Fibroblast of peridontal ligament (primary cell): ENCODE measurements at regions not wholly inside any gene's neighbourhood (a gene's known extent, or its start where the extent isn't known, plus 50 kb on each side); places are given as distances from the start of the nearest gene placed in this dataset.
"Not testable (repeated sequence)": the region's sequence is repeated elsewhere in the genome, so short reads cannot be mapped to it uniquely, and the experiment has no call there.

Source experiments
- DNase-seq: peaks from one replicate; pipeline ENCODE4 v3.0.0-alpha.2; 2010; ENCODE audit errors: extremely low read depth

DNA sequence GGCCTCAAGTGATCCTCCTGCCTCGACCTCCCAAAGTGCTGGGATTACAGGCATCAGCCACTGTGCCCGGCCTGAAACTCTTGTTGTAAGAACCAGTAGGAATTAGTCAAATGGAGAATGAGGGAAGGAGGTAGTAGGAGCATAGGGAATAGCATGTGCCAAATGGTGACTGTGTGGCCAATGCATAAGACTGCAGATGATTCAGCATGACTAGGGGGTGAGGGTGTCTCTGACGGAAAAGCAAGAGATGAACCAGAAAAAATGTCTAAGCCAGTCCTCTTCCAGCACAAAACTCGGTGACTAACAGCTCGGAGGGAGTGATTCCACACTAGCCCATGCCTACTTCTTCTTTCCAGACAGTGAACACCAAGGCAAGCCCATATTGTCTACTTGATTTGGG lies 58.2 kb upstream of the DUSP21 start:
- DNase-seq, result peak; percentile 81

DNA sequence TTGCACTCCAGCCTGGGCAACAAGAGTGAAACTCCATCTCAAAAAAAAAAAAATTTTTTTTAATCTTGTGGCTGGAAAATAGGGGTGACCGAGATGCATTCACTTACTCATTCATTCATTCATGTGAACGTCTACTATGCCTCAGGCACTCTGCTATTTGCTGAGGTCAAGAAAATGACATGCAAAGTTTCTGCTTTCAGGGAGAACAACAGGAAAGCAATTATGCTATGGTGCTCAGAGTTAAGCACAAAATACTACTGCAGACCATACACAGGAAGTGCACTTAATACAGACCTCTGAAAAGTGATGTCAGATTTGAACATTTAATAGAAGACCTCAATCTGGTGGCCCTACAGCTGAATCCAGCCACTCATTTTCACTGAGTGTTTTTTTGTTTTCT lies 59.6 kb upstream of the DUSP21 start:
- peak; percentile 15 for DNase-seq

DNA sequence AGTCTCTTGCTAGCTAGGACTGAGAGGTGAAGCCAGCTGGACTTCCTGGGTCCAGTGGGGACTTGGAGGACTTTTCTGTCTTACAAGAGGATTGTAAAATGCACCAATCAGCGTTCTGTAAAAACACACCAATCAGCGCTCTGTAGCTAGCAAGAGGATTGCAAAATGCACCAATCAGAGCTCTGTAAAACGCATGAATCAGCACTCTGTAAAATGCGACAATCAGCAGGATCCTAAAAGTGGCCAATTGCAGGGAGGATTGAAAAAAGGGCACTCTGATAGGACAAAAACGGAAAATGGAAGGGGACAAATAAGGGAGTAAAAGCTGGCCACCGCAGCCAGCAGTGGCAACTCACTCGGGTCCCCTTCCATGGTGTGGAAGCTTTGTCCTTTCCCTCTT lies 65.6 kb upstream of the DUSP21 start:
- no peak for DNase-seq

DNA sequence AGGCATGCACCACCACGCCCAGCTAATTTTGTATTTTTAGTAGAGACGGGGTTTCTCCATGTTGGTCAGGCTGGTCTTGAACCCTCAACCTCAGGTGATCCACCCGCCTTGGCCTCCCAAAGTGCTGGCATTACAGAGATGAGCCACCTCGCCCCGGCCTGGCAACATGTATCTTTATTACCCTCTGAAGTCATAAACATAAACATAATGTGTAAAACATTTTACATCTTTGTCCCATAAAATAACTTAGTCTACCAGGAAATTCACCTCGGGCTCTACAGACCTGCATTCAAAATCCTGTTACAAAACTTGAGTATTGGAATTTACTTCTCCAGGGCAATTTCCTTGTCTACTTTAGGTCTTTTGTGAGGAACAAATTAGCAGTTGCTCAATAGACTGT lies 68.1 kb upstream of the DUSP21 start:
- no peak for DNase-seq

DNA sequence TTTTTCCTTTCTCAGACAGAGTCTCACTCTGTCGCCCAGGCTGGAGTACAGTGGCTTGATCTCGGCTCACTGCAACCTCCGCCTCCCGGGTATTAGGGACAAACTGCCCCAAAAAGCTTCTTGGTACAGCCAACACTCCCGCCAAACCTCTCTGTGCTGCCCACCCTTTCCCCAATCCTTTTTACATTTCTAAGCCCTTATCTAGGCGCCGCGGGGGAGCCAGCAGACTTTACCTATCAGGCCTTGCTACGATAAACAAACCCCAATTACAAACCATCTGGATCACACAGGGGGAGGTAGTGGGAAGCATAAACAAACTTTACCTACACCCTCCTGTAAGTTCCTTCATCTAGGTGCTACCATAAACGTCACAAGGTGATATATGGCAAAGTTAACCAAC lies 69.8 kb upstream of the DUSP21 start:
- DNase-seq, result not testable (repeated sequence)

DNA sequence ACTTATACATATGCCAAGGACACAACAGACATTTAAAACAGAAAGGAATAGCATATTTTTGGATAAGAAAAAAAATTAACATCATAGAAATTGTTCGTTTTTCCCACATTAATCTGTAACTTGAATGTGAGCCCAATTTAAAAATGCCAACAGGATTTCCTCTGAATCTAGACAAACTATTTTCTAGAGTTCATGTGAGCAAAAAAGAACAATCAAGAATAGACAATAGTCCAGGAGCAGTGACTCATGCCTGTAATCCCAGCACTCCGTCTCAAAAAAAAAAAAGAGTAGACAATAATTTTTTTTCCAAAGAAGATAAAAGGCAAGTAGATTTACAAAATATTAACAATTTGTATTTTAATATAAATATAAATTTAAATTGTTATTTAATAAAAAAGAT lies 73.7 kb upstream of the DUSP21 start:
- no peak for DNase-seq

DNA sequence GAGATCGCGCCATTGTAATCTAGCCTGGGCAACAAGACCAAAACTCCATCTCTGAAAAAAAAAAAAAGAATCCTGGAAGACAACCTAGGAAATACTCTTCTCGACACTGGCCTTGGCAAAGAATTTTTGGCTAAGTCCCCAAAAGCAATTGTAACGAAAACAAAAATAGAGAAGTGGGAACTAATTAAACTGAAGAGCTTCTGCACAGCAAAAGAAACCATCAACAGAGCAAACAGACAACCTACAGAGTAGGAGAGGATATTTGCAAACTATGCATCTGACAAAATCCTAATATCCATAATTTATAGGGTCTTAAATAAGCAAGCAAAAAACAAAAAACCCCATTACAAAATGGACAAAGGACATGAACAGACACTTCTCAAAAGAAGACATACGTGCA lies 76.5 kb upstream of the DUSP21 start:
- DNase-seq, result no peak

DNA sequence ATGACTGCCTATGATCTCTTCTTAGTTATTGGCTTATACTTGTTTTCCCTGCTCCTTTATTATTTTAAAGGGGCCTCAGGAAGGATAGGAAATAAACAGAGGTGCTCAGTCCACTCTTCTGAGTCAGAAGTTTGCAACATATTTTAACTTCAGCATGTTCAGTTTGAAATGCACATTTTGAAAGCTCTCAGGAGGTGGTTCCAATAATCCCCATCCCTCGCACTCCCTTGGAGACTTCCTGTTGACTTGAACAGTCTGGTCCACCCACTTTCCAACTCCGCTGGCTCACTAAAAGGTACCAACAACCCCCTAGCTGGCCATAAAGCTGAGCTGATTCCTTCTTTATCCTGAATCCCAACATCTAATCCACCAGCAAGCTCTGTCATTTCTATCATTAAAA lies 78.3 kb upstream of the DUSP21 start:
- DNase-seq, result no peak

DNA sequence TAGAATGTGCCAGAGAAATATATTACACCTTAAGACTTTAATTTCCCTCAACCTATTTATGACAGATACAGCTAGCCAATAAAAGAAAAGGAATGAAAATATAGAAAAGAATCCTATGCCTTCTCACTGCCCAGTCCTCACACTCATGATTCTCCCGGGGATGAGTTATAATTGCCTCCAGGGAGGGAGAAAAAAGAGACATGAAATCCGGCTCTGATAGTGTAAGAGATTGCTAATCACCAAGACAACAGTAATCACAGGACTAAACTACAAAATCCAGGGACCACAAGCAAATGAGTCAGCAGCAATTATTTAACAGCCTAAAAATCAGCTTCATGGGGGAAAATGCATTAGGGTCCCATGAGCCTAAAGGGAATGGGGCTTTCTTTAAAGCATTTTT lies 95.9 kb upstream of the DUSP21 start:
- peak; percentile 40 for DNase-seq

DNA sequence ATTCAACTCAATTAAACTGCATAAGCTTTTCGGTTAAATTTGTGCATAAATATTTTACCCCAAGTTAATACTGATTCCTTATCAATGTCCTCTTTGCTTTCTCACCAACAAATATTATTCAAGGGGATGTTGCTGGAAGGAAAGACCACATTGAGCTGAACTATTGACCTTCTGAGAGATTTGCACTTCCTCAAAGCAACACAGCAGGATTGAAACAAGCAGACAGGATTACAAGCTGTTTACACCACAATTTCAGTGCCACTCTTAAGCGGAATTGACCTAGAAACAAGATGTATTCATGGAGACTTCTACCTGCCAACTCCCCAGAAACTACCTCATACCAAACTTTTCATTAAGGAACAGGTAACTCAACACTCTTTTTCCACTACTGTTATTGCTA lies 96.5 kb upstream of the DUSP21 start:
- no peak for DNase-seq

DNA sequence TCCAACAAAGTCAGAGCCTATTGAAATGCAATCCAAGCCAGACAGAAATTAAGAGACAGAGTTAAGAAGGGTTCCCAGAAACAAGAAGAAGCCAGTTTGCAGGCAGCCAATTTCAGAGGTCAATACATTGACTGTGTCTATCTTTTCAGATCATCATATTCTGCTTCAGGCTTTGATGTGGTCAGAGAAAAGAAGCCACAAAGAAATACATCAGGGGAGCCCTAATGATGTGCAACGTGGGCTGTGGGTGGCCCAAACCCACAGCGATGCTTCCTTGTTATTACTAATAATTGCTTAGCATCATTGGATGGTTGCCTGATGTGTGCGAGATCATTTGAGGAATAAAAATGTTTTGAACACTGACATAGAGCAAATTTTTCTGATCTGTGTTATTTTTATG lies 99.0 kb upstream of the DUSP21 start:
- no peak for DNase-seq

DNA sequence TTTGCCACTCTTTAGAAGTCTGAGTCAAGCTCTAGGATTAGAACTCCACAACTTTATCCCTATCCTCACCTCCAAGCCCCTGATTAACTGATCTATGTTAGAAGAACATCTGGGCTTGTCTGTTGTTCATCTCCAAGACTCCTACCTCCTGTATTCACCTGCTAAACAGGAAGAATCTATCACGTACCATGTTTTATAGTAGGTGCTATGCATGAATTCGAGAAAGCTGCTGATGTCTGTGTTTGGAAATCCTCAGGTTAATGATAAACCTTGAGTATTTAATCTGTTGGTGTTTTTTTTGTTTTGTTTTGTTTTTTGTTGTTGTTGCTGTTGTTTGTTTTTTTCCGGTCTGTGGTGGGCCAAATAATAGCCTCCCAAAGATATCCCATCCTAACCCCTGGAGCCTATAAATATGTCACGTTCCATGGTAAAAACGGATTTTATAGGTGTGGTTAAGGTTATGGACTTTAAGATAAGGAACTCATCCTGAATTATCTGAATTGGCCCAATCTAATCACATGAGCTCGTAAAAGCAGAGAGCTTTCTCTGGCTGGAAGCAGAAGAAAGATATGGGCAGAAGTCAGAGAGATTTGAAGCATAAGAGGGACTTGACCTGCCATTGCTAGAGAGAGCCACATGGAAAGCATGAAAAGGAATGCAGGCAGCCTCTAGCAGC lies 101.2 kb upstream of the DUSP21 start:
- no peak for DNase-seq

DNA sequence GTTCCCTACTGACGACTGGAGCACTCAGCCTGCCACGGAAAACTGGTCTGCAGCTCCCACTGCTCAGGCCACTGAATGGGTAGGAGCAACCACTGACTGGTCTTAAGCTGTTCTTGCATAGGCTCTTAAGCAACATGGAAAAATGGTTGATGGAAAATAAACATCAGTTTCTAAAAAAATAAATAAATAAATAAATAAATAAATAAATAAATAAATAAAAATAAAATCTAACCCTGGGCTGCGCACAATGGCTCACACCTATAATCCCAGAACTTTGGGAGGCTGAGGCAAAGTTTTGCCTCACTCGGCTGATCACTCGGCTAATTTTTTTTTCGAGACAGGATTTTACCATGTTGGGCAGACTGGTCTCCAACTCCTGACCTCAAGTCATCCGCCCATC lies 102.0 kb upstream of the DUSP21 start:
- not testable (repeated sequence) for DNase-seq

DNA sequence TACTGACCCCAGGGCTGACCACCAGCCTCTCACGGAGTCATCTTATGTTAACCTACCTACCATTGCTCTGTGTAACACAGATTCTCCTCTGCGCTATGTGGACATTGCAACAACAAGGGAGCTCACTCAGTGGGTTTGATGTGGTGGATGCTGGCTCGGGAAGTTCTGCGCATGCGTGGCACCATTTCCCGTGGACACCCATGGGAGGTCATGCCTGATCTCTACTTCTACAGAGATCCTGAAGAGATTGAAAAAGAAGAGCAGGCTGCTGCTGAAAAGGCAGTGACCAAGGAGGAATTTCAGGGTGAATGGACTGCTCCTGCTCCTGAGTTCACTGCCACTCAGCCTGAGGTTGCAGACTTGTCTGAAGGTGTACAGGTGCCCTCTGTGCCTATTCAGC lies 102.4 kb upstream of the DUSP21 start:
- not testable (repeated sequence) for DNase-seq

DNA sequence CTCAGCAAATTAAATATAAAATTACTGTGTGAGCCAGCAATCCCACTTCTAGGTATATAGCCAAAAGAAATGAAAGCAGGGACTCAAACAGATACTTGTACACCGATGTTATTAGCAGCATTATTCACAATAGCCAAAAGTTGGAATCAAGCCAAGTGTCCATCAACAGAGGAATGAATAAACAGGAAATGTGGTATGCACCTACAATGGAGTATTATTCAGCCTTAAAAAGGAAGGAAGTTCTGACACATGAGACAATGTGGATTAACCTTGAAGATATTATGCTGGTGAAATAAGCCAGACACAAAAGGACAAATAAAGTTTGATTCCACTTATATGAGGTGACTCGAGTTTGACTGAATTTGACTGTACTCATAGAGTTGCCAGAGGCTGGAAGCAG lies 108.3 kb upstream of the DUSP21 start:
- DNase-seq, result no peak

DNA sequence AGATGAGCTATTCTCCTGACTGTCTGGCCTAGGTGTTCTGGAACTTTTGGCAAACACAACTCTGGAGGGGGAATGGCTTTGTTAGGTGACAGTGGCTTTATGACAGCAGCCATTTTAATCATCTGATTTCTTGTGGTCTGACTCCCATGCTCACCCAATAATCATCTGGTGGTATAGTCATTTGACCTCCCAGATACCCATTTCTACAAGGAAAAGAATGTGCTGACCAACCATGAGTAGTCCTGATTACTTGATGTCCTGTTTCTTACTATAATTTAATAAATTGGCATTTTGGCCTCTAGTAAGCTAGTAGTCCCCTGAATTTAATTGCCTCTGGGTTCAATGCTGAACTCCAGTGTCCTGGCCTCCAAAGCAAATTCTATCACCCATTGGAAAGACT lies 109.9 kb upstream of the DUSP21 start:
- DNase-seq, result peak; percentile 4

DNA sequence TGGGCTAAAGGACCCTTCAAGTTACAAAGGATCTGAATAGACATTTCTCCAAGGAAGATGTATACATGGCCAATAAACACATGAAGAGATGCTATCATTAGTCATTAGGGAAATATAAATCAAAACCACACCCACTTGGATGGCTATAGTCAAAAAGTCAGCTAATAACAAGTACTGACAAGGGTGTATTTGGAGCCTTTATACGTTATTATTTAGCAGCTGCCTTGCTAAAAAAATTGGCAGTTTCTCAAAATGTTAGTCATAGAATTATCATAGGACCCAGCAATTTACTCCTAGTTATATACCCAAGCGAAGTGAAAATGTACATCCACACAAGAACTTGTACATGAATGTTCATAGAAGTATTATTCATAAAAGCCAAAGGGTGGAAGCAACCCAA lies 112.7 kb upstream of the DUSP21 start:
- peak; percentile 5 for DNase-seq

DNA sequence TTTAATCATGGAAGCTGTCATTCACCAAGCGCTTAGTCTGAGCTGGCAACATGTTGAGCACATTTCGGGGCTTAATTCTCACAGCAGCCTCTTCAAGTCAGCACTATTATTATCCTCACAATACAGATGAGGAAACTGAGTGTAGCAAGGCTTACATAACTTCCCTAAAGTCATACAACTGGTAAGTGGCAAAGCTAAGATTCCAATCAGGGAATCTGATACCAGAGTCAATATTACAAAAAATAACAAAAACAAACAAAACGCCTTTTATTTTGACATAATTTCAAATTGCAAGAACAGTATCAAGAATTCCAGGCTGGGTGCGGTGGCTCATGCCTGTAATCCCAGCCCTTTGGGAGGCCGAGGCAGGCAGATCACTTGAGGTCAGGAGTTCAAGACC lies 120.4 kb upstream of the DUSP21 start:
- no peak for DNase-seq

DNA sequence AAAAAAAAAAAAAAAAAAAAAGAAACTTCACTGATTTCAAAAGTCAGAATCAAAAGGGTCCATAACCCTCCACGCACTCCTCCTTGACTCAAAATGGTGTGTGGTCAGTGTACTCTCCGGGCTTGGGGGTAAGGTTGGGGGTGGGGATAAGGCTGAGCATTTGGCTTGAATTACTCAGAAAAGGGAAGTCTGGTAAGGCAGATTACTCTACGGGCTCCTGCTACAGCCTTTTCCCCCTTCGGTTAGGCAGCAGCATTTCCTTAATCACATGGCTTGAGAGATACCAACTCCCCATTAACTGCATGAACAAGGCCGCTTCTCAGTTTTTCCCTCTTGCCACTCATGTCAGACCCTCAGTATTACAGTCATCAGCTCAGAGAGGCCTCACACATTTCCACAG lies 135.4 kb upstream of the DUSP21 start:
- DNase-seq, result no peak

DNA sequence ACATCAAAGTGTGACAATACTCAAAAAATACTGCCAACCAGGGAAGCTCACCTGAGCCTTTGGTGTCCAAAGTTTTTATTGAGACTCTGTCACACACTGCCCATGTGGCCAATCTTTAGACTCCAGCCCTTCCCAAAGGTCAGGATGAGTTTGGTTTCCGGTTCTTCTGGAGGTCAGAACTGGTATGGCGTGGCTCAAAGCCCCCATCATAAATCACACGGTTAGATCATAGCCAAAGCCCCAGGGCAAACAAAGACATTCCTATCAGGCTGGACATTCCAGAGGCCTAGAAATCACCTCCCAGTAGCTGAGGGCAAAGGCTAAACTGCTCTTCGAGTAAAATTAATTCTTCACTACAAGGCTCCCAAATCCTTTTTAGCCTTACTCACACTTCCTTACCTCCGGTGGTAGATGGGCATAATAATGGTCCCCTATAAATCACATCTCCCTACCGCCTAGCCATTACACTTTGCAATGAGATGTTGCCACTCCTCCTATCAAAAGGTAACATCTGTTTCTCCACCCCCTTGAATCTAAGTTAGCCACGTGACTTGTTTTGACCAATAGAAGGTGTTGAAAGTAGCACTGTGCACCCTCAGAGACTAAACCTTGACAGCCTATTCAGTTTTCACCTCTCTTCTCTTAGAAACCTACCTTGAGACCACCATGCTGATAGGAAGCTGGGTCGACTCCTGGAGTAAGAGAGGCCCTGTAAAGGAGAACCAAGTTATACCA lies 137.8 kb upstream of the DUSP21 start:
- DNase-seq, result no peak

DNA sequence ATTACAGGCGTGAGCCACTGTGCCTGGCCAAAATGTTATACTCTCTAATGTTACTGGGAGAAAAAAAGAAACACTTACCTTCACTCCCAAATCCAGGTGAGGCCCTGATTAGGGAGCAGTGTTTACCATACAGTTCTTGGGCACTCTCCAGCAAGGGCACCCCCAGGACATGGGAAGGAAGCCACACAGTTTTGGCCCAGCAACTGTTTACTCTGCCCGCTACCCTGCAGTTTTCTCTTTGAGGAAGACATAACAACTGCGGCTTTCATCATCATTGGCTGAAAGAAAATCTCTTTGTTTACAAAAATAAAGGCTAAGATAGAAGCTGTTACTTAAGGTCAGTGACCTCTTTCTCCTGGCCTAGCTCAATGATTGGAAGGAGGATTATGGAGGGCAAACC lies 145.5 kb upstream of the DUSP21 start:
- no peak for DNase-seq

DNA sequence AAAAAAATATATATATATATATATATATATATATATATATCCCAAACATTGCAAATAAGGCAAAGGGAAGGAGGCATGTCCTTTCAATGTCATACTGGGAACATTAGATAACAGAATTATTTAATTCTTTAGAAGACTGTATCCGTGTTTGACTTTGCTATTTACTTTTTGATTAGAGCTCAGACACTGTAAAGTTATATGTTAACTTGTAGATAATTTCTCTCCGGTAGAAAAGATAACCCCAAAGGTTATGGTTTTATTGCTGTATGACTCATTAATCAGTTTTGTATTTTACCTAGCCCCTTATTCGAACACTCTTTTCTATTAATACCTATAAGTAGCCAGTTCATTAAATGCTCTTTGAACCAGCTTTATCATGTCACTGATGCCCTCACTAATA lies 150.6 kb upstream of the DUSP21 start:
- no peak for DNase-seq

DNA sequence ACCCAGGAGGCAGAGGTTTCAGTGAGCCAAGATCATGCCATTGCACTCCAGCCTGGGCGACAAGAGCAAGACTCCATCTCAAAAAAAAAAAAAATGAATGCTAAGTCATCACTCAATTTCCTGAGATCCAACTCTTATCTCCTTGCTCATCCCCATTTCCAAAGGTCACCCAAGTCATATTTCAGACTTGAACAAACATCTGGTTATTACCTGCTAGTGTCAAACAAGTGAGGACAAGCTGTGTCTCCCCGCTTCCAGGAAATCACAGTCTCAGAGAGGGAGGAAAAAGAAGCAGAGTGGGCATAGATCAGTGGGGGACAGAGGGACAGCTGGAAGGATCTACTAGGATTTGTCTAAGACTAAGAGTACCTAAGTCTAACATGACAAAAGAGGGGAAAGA lies 147.5 kb upstream of the FUNDC1 start:
- DNase-seq, result no peak
